ENCODE measurements at regions not wholly inside any gene's neighbourhood (a gene's known extent, or its start where the extent isn't known, plus 50 kb on each side); places are given as distances from the start of the nearest gene placed in this dataset.

DNA sequence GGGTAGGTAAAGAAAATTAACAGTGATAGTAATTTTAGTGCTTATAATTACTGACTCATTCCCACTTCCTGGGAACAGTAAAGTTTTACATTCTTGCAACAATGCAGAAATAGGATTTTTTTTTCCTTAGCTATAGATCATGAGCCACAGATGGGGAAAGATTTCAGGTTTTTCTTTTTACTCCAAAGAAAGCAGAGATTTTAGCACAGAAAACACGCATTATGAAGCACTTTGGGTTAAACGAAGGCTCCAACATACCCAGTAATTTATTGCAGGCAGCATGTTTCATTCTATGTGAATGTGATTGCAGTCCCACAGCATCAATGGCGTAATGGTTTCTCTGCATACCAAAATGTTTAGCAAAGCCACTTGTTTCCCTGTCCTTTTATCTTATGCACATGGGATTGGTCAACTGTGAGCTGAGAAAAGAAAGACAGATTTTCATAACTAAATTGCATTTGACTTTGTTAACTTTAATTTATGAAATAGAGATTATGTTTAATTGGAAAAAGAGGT is 124.6 kb upstream of the E2F7 start:
- no peaks in the 10 kb centered on the region for H3K4me1 ChIP-seq (ENCODE audit: insufficient read depth, low read length)
- H3K4me3 ChIP-seq (ENCODE audit: low read length) = no peak overlapping the region
- no peaks in the 10 kb centered on the region for H3K9me3 ChIP-seq (ENCODE audit: low read depth, low read length)
- no peaks in the 10 kb centered on the region for H3K27me3 ChIP-seq (ENCODE audit: insufficient read depth, low read length)

DNA sequence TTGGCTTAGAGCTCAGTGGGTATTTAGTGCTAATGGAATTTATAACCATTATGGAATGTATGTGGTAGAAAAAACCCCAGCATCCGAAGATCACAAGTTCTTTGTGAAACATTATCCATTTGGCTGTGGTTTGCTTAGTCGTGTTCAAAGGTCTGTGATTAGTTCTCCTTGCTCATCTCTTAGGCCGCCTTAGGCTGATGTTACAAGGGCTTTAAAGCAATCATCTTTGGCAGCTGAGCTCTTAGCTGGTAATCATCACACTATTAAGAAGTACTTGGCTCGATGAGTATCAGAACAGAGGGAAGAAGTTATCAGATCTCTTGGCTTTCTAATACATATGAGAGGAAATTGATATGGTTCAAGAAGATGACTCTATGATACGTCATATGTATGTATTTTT is 124.1 kb upstream of the E2F7 start:
- no peaks in the 10 kb centered on the region for H3K27me3 ChIP-seq (ENCODE audit: insufficient read depth, low read length)

GRCh38 chr12:77179515-77179914 is 114.1 kb upstream of the E2F7 start:
- Histone ChIP-seq H3K4me3 (ENCODE audit: low read length) (no peak overlapping the region), H3K4me1 (ENCODE audit: insufficient read depth, low read length) (no peaks in the 10 kb centered on the region), H3K9me3 (ENCODE audit: low read depth, low read length) (no peaks in the 10 kb centered on the region), H3K27me3 (ENCODE audit: insufficient read depth, low read length) (no peaks in the 10 kb centered on the region)

More for the DNA sequence above, 124.1 kb upstream of the E2F7 start:
- H3K4me3 ChIP-seq (ENCODE audit: low read length) = no peak overlapping the region
- no peaks in the 10 kb centered on the region for H3K4me1 ChIP-seq (ENCODE audit: insufficient read depth, low read length)
- H3K9me3 ChIP-seq (ENCODE audit: low read depth, low read length) = no peaks in the 10 kb centered on the region

DNA sequence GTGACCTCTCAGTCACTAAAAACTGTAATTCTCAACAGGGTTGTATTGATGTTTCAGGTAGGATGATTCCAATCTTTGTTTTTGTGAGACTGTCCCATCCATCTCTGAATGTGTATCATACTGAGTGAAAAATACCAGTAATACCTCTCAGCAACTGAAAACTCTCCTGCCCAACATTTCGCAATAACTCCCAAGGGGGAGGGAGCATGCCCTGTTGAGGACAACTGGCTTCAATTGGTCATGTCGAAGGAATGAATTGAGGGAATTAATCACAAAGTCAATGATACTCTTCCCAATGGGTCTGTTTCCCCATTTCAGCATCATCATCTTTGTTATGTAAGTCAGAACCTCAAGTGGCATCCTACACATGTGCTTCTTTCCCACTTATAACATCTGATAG is 102.4 kb upstream of the E2F7 start:
- Histone ChIP-seq H3K27me3 (ENCODE audit: insufficient read depth, low read length) (no peaks in the 10 kb centered on the region), H3K4me1 (ENCODE audit: insufficient read depth, low read length) (no peaks in the 10 kb centered on the region), H3K4me3 (ENCODE audit: low read length) (no peak overlapping the region)

GRCh38 chr12:77166696-77167095 is 101.3 kb upstream of the E2F7 start:
- no peaks in the 10 kb centered on the region for H3K27me3 ChIP-seq (ENCODE audit: insufficient read depth, low read length)
- H3K9me3 ChIP-seq (ENCODE audit: low read depth, low read length) = no peaks in the 10 kb centered on the region
- H3K4me3 ChIP-seq (ENCODE audit: low read length) = no peak overlapping the region
- no peaks in the 10 kb centered on the region for H3K4me1 ChIP-seq (ENCODE audit: insufficient read depth, low read length)

More for the DNA sequence above, 102.4 kb upstream of the E2F7 start:
- H3K9me3 ChIP-seq (ENCODE audit: low read depth, low read length) = no peaks in the 10 kb centered on the region

GRCh38 chr12:77163074-77164038 is 98.0 kb upstream of the E2F7 start:
- Histone ChIP-seq H3K4me1 (ENCODE audit: insufficient read depth, low read length) (no peaks in the 10 kb centered on the region), H3K9me3 (ENCODE audit: low read depth, low read length) (no peaks in the 10 kb centered on the region), H3K27me3 (ENCODE audit: insufficient read depth, low read length) (no peaks in the 10 kb centered on the region), H3K4me3 (ENCODE audit: low read length) (no peak overlapping the region)

DNA sequence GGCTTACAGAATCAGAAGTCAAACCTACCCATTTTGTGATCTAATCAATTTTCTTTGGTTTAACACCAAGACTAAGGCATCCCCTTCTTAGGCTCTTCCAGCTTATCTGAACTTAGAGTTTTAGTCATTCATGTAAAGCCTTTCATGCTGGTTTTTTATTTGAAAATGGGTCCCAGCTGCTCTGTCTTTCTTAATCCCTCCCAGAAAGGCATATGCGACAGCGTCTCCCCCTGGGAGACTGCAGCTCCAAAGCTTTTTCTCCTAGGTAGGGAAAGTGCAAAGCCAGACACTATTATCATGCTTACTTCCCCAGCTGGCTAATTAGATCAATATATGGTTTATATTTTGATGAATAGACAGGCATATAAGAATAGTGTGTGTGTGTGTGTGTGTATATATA is 96.6 kb upstream of the E2F7 start:
- Histone ChIP-seq H3K4me1 (ENCODE audit: insufficient read depth, low read length) (no peaks in the 10 kb centered on the region), H3K27me3 (ENCODE audit: insufficient read depth, low read length) (no peaks in the 10 kb centered on the region), H3K9me3 (ENCODE audit: low read depth, low read length) (no peaks in the 10 kb centered on the region), H3K4me3 (ENCODE audit: low read length) (no peak overlapping the region)

DNA sequence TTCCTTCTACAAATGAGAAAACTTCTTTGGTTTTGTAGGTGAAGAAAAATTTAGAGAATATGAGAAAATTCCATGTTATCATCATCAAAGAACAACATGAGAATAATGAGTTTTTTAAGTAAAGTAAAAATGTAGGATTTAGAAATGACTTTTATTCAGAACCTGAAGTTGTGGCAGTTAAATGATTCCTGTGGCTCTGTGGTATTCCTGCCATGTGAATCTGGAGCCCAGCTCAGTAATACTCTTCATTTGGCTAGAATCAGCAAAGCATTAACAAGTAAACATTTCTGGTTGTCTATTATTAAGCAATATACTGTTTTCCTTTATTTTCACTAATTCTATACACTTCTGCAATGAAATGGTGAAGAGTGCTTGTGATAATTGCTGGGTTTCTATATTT is 95.6 kb upstream of the E2F7 start:
- no peak overlapping the region for H3K4me3 ChIP-seq (ENCODE audit: low read length)
- H3K9me3 ChIP-seq (ENCODE audit: low read depth, low read length) = no peaks in the 10 kb centered on the region
- H3K4me1 ChIP-seq (ENCODE audit: insufficient read depth, low read length) = no peaks in the 10 kb centered on the region
- H3K27me3 ChIP-seq (ENCODE audit: insufficient read depth, low read length) = no peaks in the 10 kb centered on the region

DNA sequence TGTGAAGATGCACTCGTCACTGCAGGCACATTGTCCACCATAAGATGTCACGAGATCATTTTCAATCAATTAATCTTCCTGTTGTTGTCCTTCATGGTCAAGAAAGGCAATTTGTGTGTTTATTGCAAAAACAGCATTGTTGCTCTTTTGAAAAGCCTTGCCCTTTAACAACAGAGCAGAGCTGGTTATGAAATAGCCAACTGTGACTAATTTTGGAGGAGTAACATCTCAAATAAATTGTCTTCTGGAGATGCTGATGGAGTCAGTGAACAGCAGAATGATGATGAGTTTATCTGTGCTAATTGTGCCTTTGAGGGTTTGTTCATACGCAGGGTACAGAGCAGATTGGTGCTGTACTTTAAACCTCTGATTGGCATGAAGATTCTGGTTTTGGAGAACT is 88.3 kb upstream of the E2F7 start:
- Histone ChIP-seq H3K4me3 (ENCODE audit: low read length) (no peak overlapping the region), H3K27me3 (ENCODE audit: insufficient read depth, low read length) (no peaks in the 10 kb centered on the region), H3K4me1 (ENCODE audit: insufficient read depth, low read length) (no peaks in the 10 kb centered on the region), H3K9me3 (ENCODE audit: low read depth, low read length) (no peaks in the 10 kb centered on the region)

GRCh38 chr12:77152623-77153193 is 87.3 kb upstream of the E2F7 start:
- Histone ChIP-seq H3K27me3 (ENCODE audit: insufficient read depth, low read length) (no peaks in the 10 kb centered on the region), H3K4me3 (ENCODE audit: low read length) (no peak overlapping the region), H3K4me1 (ENCODE audit: insufficient read depth, low read length) (no peaks in the 10 kb centered on the region), H3K9me3 (ENCODE audit: low read depth, low read length) (no peaks in the 10 kb centered on the region)

DNA sequence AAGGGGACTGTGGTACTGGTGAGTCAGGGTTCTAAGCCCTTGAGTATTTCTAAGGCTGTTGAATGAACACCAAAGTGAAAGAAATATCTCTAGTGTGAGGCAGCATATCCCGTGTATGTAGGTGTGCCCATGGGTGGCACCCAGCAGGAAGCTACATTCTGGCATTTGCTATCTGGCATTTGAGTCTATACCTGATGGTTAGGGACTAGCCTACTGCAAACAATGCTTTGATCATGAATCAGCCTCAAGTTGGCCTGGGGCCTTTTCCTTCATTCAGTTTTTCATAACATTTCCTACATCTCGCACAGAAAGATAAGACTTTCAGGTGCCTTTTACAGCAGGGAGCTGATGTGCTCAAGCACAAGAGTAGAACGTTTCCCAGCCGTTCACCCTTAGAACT is 85.7 kb upstream of the E2F7 start:
- H3K4me1 ChIP-seq (ENCODE audit: insufficient read depth, low read length) = no peaks in the 10 kb centered on the region

GRCh38 chr12:77133566-77133965 is 68.2 kb upstream of the E2F7 start:
- Histone ChIP-seq H3K9me3 (ENCODE audit: low read depth, low read length) (no peaks in the 10 kb centered on the region), H3K4me3 (ENCODE audit: low read length) (no peak overlapping the region), H3K27me3 (ENCODE audit: insufficient read depth, low read length) (no peaks in the 10 kb centered on the region), H3K4me1 (ENCODE audit: insufficient read depth, low read length) (no peaks in the 10 kb centered on the region)

More for the DNA sequence above, 85.7 kb upstream of the E2F7 start:
- H3K4me3 ChIP-seq (ENCODE audit: low read length) = no peak overlapping the region
- no peaks in the 10 kb centered on the region for H3K9me3 ChIP-seq (ENCODE audit: low read depth, low read length)
- H3K27me3 ChIP-seq (ENCODE audit: insufficient read depth, low read length) = no peaks in the 10 kb centered on the region

GRCh38 chr12:77131977-77132490 is 66.7 kb upstream of the E2F7 start:
- Histone ChIP-seq H3K27me3 (ENCODE audit: insufficient read depth, low read length) (no peaks in the 10 kb centered on the region), H3K4me3 (ENCODE audit: low read length) (no peak overlapping the region)

DNA sequence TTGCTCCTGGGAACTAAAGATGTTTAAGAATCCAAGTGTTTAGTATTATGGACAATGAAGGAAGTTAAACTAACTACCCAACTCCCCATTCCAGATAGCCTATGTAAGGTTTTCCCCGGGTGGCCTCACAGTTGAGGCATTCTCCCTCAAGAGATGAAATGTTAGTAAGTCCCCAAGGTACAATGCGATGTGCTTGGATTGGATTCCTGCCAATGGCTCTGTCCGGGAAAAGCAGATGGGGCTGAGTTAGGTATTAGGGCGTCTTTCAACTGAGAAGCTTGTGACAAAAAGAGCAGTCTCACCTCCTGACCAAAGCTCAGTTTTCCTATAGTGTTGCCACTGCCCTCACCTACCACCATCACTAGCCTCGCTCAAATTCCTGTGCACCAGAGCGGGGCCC is 64.8 kb upstream of the E2F7 start:
- Histone ChIP-seq H3K4me1 (ENCODE audit: insufficient read depth, low read length) (no peaks in the 10 kb centered on the region), H3K9me3 (ENCODE audit: low read depth, low read length) (no peaks in the 10 kb centered on the region), H3K27me3 (ENCODE audit: insufficient read depth, low read length) (no peaks in the 10 kb centered on the region), H3K4me3 (ENCODE audit: low read length) (no peak overlapping the region)

More at GRCh38 chr12:77131977-77132490, 66.7 kb upstream of the E2F7 start:
- Histone ChIP-seq H3K4me1 (ENCODE audit: insufficient read depth, low read length) (no peaks in the 10 kb centered on the region), H3K9me3 (ENCODE audit: low read depth, low read length) (no peaks in the 10 kb centered on the region)

GRCh38 chr12:77124767-77125166 is 59.4 kb upstream of the E2F7 start:
- Histone ChIP-seq H3K9me3 (ENCODE audit: low read depth, low read length) (no peaks in the 10 kb centered on the region), H3K27me3 (ENCODE audit: insufficient read depth, low read length) (no peaks in the 10 kb centered on the region), H3K4me3 (ENCODE audit: low read length) (no peak overlapping the region), H3K4me1 (ENCODE audit: insufficient read depth, low read length) (no peaks in the 10 kb centered on the region)

Data from mononuclear cell (primary cell).